ENCODE measurements at regions not wholly inside any gene's neighbourhood (a gene's known extent, or its start where the extent isn't known, plus 50 kb on each side); places are given as distances from the start of the nearest gene placed in this dataset.

- no peak overlapping the region for H3K27ac Mint-ChIP-seq (ENCODE audit: unreplicated experiment)
Observed at GRCh38 chr2:6064757-6065156, 372.6 kb downstream of the SOX11 start.

DNA sequence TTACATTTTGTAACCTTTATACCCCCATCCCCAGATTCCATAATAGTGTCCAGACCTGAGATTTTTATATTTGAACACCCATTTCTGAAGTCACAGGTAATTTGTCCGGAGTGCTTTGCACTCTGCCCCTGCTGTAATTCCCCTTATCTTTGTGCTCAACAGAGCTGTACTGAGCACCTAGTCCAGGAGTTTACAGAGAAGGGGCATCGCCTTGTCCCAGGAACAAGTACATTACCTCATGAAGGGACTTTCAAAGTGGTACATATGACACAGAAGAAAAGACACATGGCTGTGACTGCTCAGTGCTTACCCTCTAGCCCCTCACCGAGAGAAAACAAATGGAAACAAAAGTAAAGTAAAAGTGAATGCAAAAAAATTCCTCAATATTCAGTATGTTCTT is 373.5 kb downstream of the SOX11 start:
- H3K4me3 ChIP-seq (ENCODE audit: insufficient read depth, low read depth, low read length), result no peak overlapping the region
- H3K4me1 ChIP-seq (ENCODE audit: insufficient read depth, low read length), result no peaks in the 10 kb centered on the region
- no peaks in the 10 kb centered on the region for H3K27me3 Mint-ChIP-seq (ENCODE audit: low read depth, unreplicated experiment)
- H3K9me3 Mint-ChIP-seq (ENCODE audit: unreplicated experiment), result no peaks in the 10 kb centered on the region
- H3K79me2 ChIP-seq (ENCODE audit: insufficient read depth, low read length), result no peaks in the 10 kb centered on the region
- DNase-seq (ENCODE audit: low read depth) (no peak), FAIRE-seq (no peak)
- no peak overlapping the region for H2AFZ ChIP-seq (ENCODE audit: low read depth, low read length)
- no peaks in the 10 kb centered on the region for H3K36me3 ChIP-seq (ENCODE audit: insufficient read depth, low read length)
- H3K4me1 Mint-ChIP-seq (ENCODE audit: low read depth, unreplicated experiment), result no peaks in the 10 kb centered on the region
- H3K4me3 Mint-ChIP-seq (ENCODE audit: unreplicated experiment), result no peak overlapping the region
- no peaks in the 10 kb centered on the region for H3K27me3 ChIP-seq (ENCODE audit: insufficient read depth, low read length)
- no peak for TF ChIP-seq EZH2 (IDR thresholded peaks at IDR 0.05; ENCODE audit: insufficient read depth, low read length)
- TF ChIP-seq, protein P1, sequence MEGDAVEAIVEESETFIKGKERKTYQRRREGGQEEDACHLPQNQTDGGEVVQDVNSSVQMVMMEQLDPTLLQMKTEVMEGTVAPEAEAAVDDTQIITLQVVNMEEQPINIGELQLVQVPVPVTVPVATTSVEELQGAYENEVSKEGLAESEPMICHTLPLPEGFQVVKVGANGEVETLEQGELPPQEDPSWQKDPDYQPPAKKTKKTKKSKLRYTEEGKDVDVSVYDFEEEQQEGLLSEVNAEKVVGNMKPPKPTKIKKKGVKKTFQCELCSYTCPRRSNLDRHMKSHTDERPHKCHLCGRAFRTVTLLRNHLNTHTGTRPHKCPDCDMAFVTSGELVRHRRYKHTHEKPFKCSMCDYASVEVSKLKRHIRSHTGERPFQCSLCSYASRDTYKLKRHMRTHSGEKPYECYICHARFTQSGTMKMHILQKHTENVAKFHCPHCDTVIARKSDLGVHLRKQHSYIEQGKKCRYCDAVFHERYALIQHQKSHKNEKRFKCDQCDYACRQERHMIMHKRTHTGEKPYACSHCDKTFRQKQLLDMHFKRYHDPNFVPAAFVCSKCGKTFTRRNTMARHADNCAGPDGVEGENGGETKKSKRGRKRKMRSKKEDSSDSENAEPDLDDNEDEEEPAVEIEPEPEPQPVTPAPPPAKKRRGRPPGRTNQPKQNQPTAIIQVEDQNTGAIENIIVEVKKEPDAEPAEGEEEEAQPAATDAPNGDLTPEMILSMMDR (IDR thresholded peaks at IDR 0.05; ENCODE audit: insufficient read depth, low read depth, low read length), result no peak
- no peaks in the 10 kb centered on the region for H3K9me3 ChIP-seq (ENCODE audit: insufficient read depth, low read depth, low read length)
- H3K27ac ChIP-seq (ENCODE audit: low read depth, low read length), result no peak overlapping the region
- no peak overlapping the region for H3K4me2 ChIP-seq (ENCODE audit: low read length)
- no peaks in the 10 kb centered on the region for H4K20me1 ChIP-seq (ENCODE audit: insufficient read depth, low read length)
- H3K27ac Mint-ChIP-seq (ENCODE audit: unreplicated experiment), result no peak overlapping the region
- no peak overlapping the region for H3K9ac ChIP-seq (ENCODE audit: low read length)
- no peaks in the 10 kb centered on the region for H3K36me3 Mint-ChIP-seq (ENCODE audit: low read depth, unreplicated experiment)

More at GRCh38 chr2:6064757-6065156, 372.6 kb downstream of the SOX11 start:
- Mint-ChIP-seq H3K4me3 (ENCODE audit: unreplicated experiment) (no peak overlapping the region), H3K27me3 (ENCODE audit: low read depth, unreplicated experiment) (no peaks in the 10 kb centered on the region), H3K4me1 (ENCODE audit: low read depth, unreplicated experiment) (no peaks in the 10 kb centered on the region), H3K36me3 (ENCODE audit: low read depth, unreplicated experiment) (no peaks in the 10 kb centered on the region), H3K9me3 (ENCODE audit: unreplicated experiment) (no peaks in the 10 kb centered on the region)
- no peak overlapping the region for H3K4me2 ChIP-seq (ENCODE audit: low read length)
- no peak overlapping the region for H3K27ac ChIP-seq (ENCODE audit: low read depth, low read length)
- no peaks in the 10 kb centered on the region for H3K36me3 ChIP-seq (ENCODE audit: insufficient read depth, low read length)
- no peak overlapping the region for H3K4me3 ChIP-seq (ENCODE audit: insufficient read depth, low read depth, low read length)
- H3K9me3 ChIP-seq (ENCODE audit: insufficient read depth, low read depth, low read length), result no peaks in the 10 kb centered on the region
- TF ChIP-seq, protein P1 (IDR thresholded peaks at IDR 0.05; ENCODE audit: insufficient read depth, low read depth, low read length), result no peak
- no peak for TF ChIP-seq EZH2 (IDR thresholded peaks at IDR 0.05; ENCODE audit: insufficient read depth, low read length)
- no peak for FAIRE-seq
- no peaks in the 10 kb centered on the region for H3K27me3 ChIP-seq (ENCODE audit: insufficient read depth, low read length)
- H3K79me2 ChIP-seq (ENCODE audit: insufficient read depth, low read length), result no peaks in the 10 kb centered on the region
- H3K4me1 ChIP-seq (ENCODE audit: insufficient read depth, low read length), result no peaks in the 10 kb centered on the region
- H2AFZ ChIP-seq (ENCODE audit: low read depth, low read length), result no peak overlapping the region
- DNase-seq (ENCODE audit: low read depth), result no peak
- H4K20me1 ChIP-seq (ENCODE audit: insufficient read depth, low read length), result no peaks in the 10 kb centered on the region
- no peak overlapping the region for H3K9ac ChIP-seq (ENCODE audit: low read length)

- Histone ChIP-seq H3K36me3 (ENCODE audit: insufficient read depth, low read length) (no peaks in the 10 kb centered on the region), H3K9me3 (ENCODE audit: insufficient read depth, low read depth, low read length) (no peaks in the 10 kb centered on the region), H3K4me1 (ENCODE audit: insufficient read depth, low read length) (no peaks in the 10 kb centered on the region), H2AFZ (ENCODE audit: low read depth, low read length) (no peak overlapping the region), H3K27me3 (ENCODE audit: insufficient read depth, low read length) (no peaks in the 10 kb centered on the region), H3K4me3 (ENCODE audit: insufficient read depth, low read depth, low read length) (no peak overlapping the region), H3K79me2 (ENCODE audit: insufficient read depth, low read length) (no peaks in the 10 kb centered on the region), H3K27ac (ENCODE audit: low read depth, low read length) (no peak overlapping the region), H3K4me2 (ENCODE audit: low read length) (no peak overlapping the region), H4K20me1 (ENCODE audit: insufficient read depth, low read length) (no peaks in the 10 kb centered on the region), H3K9ac (ENCODE audit: low read length) (no peak overlapping the region)
- no peaks in the 10 kb centered on the region for H3K9me3 Mint-ChIP-seq (ENCODE audit: unreplicated experiment)
- no peak overlapping the region for H3K4me3 Mint-ChIP-seq (ENCODE audit: unreplicated experiment)
- DNase-seq (ENCODE audit: low read depth) (no peak), FAIRE-seq (no peak)
- no peaks in the 10 kb centered on the region for H3K27me3 Mint-ChIP-seq (ENCODE audit: low read depth, unreplicated experiment)
- no peaks in the 10 kb centered on the region for H3K36me3 Mint-ChIP-seq (ENCODE audit: low read depth, unreplicated experiment)
- TF ChIP-seq EZH2 (IDR thresholded peaks at IDR 0.05; ENCODE audit: insufficient read depth, low read length), result no peak
- TF ChIP-seq, protein P1 (IDR thresholded peaks at IDR 0.05; ENCODE audit: insufficient read depth, low read depth, low read length), result no peak
- no peak overlapping the region for H3K27ac Mint-ChIP-seq (ENCODE audit: unreplicated experiment)
- no peaks in the 10 kb centered on the region for H3K4me1 Mint-ChIP-seq (ENCODE audit: low read depth, unreplicated experiment)
Observed at GRCh38 chr2:6067089-6067488, 374.9 kb downstream of the SOX11 start.
